Inflammatory macrophage (primary cell): ENCODE measurements at regions not wholly inside any gene's neighbourhood (a gene's known extent, or its start where the extent isn't known, plus 50 kb on each side); places are given as distances from the start of the nearest gene placed in this dataset.

Source experiments
- DNase-seq, 2 donors: peaks; one replicate each; pipeline ENCODE4 v3.0.0-alpha.2; 2020 to 2022

GRCh38 chr16:63061319-63061718 lies 1025.1 kb upstream of the CDH8 start:
- DNase-seq = no peak

GRCh38 chr16:63059676-63060075 lies 1023.4 kb upstream of the CDH8 start:
- DNase-seq = no peak

GRCh38 chr16:63057341-63057740 lies 1021.1 kb upstream of the CDH8 start:
- DNase-seq = no peak

- no peak for DNase-seq
Measured at GRCh38 chr16:63050391-63050790, 1014.2 kb upstream of the CDH8 start.

- DNase-seq = no peak
Measured at GRCh38 chr16:63038397-63039106, 1002.3 kb upstream of the CDH8 start.

- no peak for DNase-seq
Measured at GRCh38 chr16:63037761-63038396, 1001.6 kb upstream of the CDH8 start.

GRCh38 chr16:63018581-63019223 lies 982.5 kb upstream of the CDH8 start:
- DNase-seq = no peak

GRCh38 chr16:63008688-63009087 lies 972.5 kb upstream of the CDH8 start:
- no peak for DNase-seq

- DNase-seq = no peak
Measured at GRCh38 chr16:63005356-63005755, 969.1 kb upstream of the CDH8 start.

- no peak for DNase-seq
Measured at GRCh38 chr16:62989480-62989879, 953.2 kb upstream of the CDH8 start.

- no peak for DNase-seq
Measured at GRCh38 chr16:62985722-62986121, 949.5 kb upstream of the CDH8 start.

- DNase-seq = no peak
Measured at GRCh38 chr16:62978451-62978850, 942.2 kb upstream of the CDH8 start.

GRCh38 chr16:62977876-62978275 lies 941.6 kb upstream of the CDH8 start:
- DNase-seq = no peak

GRCh38 chr16:62974424-62974823 lies 938.2 kb upstream of the CDH8 start:
- no peak for DNase-seq

GRCh38 chr16:62970851-62971250 lies 934.6 kb upstream of the CDH8 start:
- no peak for DNase-seq

- no peak for DNase-seq
Measured at GRCh38 chr16:62969711-62970318, 933.6 kb upstream of the CDH8 start.

GRCh38 chr16:62967611-62968010 lies 931.4 kb upstream of the CDH8 start:
- no peak for DNase-seq

GRCh38 chr16:62967163-62967562 lies 930.9 kb upstream of the CDH8 start:
- no peak for DNase-seq

- no peak for DNase-seq
Measured at GRCh38 chr16:62966626-62967025, 930.4 kb upstream of the CDH8 start.

- DNase-seq = no peak
Measured at GRCh38 chr16:62965831-62966230, 929.6 kb upstream of the CDH8 start.

- DNase-seq = no peak
Measured at GRCh38 chr16:62963846-62964245, 927.6 kb upstream of the CDH8 start.

GRCh38 chr16:62955033-62955349 lies 918.8 kb upstream of the CDH8 start:
- DNase-seq = no peak

- DNase-seq = no peak
Measured at GRCh38 chr16:62954144-62955032, 918.1 kb upstream of the CDH8 start.
